ENCODE measurements at regions not wholly inside any gene's neighbourhood (a gene's known extent, or its start where the extent isn't known, plus 50 kb on each side); places are given as distances from the start of the nearest gene placed in this dataset.

DNA sequence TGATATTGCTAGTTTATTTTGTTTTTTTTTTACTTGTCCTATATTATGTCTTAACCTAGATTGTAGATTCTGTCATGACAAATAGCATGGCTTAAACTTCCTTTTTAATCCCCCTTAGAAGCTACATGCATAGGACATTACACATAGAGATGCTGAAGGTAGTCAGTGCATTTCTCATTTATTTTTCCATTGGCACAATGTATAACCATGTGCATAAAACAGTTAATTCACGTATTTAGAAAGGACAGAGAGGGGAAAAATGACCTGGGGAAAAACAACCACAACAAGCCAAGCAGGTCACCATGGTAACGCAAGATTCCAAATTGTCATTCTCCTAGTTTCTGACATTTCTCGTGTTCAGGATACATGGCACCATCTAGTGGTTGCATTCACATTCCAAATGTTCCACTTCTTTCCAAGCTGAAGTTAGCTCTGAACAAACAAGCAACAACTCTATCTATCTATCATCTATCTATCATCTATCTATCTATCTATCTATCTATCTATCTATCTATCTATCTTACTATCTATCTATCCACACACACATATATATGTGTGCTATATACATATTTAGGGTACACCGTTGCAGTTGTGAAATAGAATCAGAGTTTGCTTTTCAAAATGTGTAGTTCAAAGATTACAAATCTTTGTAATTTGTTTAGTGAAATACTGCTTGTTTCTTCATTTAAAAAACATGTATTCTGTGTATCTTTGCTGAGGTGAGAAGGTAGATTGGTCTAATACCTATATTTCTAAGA lies 487.2 kb upstream of the ST8SIA4 start:
- Histone ChIP-seq H4K91ac (ENCODE audit: low read length) (no peak overlapping the region), H2AK5ac (ENCODE audit: low read length, severe bottlenecking) (no peak overlapping the region), H2AFZ (ENCODE audit: low read depth, low read length) (no peak overlapping the region), H3K36me3 (ENCODE audit: control insufficient read depth in 1 of 2, insufficient read depth in 2 of 2, low read depth in 1 of 2, low read length in 2 of 2) (no peaks in the 10 kb centered on the region), H3K23ac (ENCODE audit: low read length in 2 of 2) (no peak overlapping the region), H2BK15ac (ENCODE audit: low read depth, poor library complexity, severe bottlenecking) (no peak overlapping the region), H3K4ac (ENCODE audit: low read depth in 1 of 2, low read length in 2 of 2) (no peak overlapping the region), H3K14ac (ENCODE audit: low read length in 2 of 2) (no peak overlapping the region), H3K4me1 (ENCODE audit: control insufficient read depth, insufficient read depth, low read depth, low read length) (no peaks in the 10 kb centered on the region), H3K4me3 (ENCODE audit: insufficient read depth in 1 of 2, low read depth in 1 of 2, low read length in 2 of 2) (no peak overlapping the region), H3K9me3 (ENCODE audit: control insufficient read depth, low read length) (no peaks in the 10 kb centered on the region), H2BK12ac (ENCODE audit: low read length in 2 of 2) (no peak overlapping the region), H3K27ac (ENCODE audit: low read length, poor library complexity, severe bottlenecking) (no peak overlapping the region), H3K9ac (ENCODE audit: low read length) (peak overlapping the region; percentile 69), H3K4me2 (ENCODE audit: low read length, poor library complexity, severe bottlenecking) (no peak overlapping the region), H3K18ac (ENCODE audit: low read depth in 1 of 2, low read length in 2 of 2) (no peak overlapping the region), H2BK120ac (ENCODE audit: low read depth, low read length) (no peak overlapping the region), H4K8ac (ENCODE audit: low read length) (no peak overlapping the region), H2BK5ac (ENCODE audit: low read depth, low read length, poor library complexity, severe bottlenecking) (no peak overlapping the region), H3K79me1 (replicated peaks; ENCODE audit: low read length, poor library complexity, severe bottlenecking) (no peaks in the 10 kb centered on the region), H3K27me3 (ENCODE audit: control insufficient read depth in 1 of 2, insufficient read depth in 1 of 2, low read length in 2 of 2) (no peaks in the 10 kb centered on the region)
- DNase-seq: peak; percentile 67
- 0% methylated on average over 3 of the region's 4 CpGs for WGBS

DNA sequence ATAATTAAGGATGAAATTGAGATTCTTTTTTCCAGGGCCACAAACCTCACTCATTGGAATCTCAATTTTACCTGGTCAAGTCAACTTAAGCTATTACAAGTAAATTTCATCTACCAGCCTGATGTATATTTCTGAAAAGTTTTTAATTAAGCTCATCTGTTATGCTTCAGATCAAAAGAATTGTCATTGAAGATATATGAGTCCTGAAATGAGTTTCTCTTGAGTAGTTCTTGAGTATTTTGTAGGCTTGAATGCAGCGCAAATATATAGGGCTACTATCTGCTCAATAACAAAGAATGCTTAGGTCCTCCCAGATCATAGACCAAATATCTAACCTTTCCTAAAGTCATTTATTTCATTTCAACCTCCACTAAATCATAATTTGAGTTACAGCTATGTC lies 482.2 kb upstream of the ST8SIA4 start:
- Histone ChIP-seq H3K4me2 (ENCODE audit: low read length, poor library complexity, severe bottlenecking) (no peak overlapping the region), H2BK12ac (ENCODE audit: low read length in 2 of 2) (no peak overlapping the region), H3K4ac (ENCODE audit: low read depth in 1 of 2, low read length in 2 of 2) (no peak overlapping the region), H3K23ac (ENCODE audit: low read length in 2 of 2) (no peak overlapping the region), H3K14ac (ENCODE audit: low read length in 2 of 2) (no peak overlapping the region), H3K18ac (ENCODE audit: low read depth in 1 of 2, low read length in 2 of 2) (no peak overlapping the region), H3K9ac (ENCODE audit: low read length) (no peak overlapping the region), H2AFZ (ENCODE audit: low read depth, low read length) (no peak overlapping the region), H2BK120ac (ENCODE audit: low read depth, low read length) (no peak overlapping the region), H4K91ac (ENCODE audit: low read length) (no peak overlapping the region), H3K36me3 (ENCODE audit: control insufficient read depth in 1 of 2, insufficient read depth in 2 of 2, low read depth in 1 of 2, low read length in 2 of 2) (no peaks in the 10 kb centered on the region), H3K4me1 (ENCODE audit: control insufficient read depth, insufficient read depth, low read depth, low read length) (no peaks in the 10 kb centered on the region), H2BK5ac (ENCODE audit: low read depth, low read length, poor library complexity, severe bottlenecking) (no peak overlapping the region), H3K27ac (ENCODE audit: low read length, poor library complexity, severe bottlenecking) (no peak overlapping the region), H3K4me3 (ENCODE audit: insufficient read depth in 1 of 2, low read depth in 1 of 2, low read length in 2 of 2) (no peak overlapping the region), H4K8ac (ENCODE audit: low read length) (no peak overlapping the region), H2AK5ac (ENCODE audit: low read length, severe bottlenecking) (no peak overlapping the region), H3K27me3 (ENCODE audit: control insufficient read depth in 1 of 2, insufficient read depth in 1 of 2, low read length in 2 of 2) (no peaks in the 10 kb centered on the region), H2BK15ac (ENCODE audit: low read depth, poor library complexity, severe bottlenecking) (no peak overlapping the region), H3K9me3 (ENCODE audit: control insufficient read depth, low read length) (no peaks in the 10 kb centered on the region), H3K79me1 (replicated peaks; ENCODE audit: low read length, poor library complexity, severe bottlenecking) (no peaks in the 10 kb centered on the region)
- 100% methylated on average over 1 of the region's 1 CpG for WGBS
- no peak for DNase-seq

DNA sequence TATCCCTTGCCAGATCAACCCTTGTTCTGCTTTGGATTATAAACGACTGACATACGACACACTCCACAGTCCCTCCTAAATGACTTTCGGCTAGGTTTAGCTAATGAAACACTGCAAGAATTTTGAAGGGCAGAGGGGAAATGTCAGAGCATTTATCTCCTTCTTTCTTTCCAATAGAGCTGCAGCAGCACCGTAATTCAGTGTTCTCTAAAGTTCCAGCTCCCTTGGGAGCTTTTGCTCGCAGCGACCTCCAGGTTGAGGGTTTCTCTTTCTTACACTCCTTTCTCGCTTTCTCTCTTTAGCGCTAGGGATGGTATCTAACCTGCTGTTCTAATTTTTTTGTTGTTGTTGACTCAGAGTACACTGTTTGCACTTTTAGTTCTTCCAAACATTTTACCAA lies 467.1 kb upstream of the ST8SIA4 start:
- Histone ChIP-seq H3K36me3 (ENCODE audit: control insufficient read depth in 1 of 2, insufficient read depth in 2 of 2, low read depth in 1 of 2, low read length in 2 of 2) (no peaks in the 10 kb centered on the region), H3K4me3 (ENCODE audit: insufficient read depth in 1 of 2, low read depth in 1 of 2, low read length in 2 of 2) (peak overlapping the region in 1 of 2 experiments; percentile 69), H3K4me1 (ENCODE audit: control insufficient read depth, insufficient read depth, low read depth, low read length) (no peaks in the 10 kb centered on the region), H4K91ac (ENCODE audit: low read length) (no peak overlapping the region), H3K9ac (ENCODE audit: low read length) (peak overlapping the region; percentile 62), H3K79me1 (replicated peaks; ENCODE audit: low read length, poor library complexity, severe bottlenecking) (no peaks in the 10 kb centered on the region), H2AK5ac (ENCODE audit: low read length, severe bottlenecking) (no peak overlapping the region), H3K27ac (ENCODE audit: low read length, poor library complexity, severe bottlenecking) (no peak overlapping the region), H3K14ac (ENCODE audit: low read length in 2 of 2) (no peak overlapping the region), H2AFZ (ENCODE audit: low read depth, low read length) (no peak overlapping the region), H3K4me2 (ENCODE audit: low read length, poor library complexity, severe bottlenecking) (peak overlapping the region; percentile 75), H4K8ac (ENCODE audit: low read length) (no peak overlapping the region), H2BK120ac (ENCODE audit: low read depth, low read length) (no peak overlapping the region), H3K27me3 (ENCODE audit: control insufficient read depth in 1 of 2, insufficient read depth in 1 of 2, low read length in 2 of 2) (no peaks in the 10 kb centered on the region), H2BK15ac (ENCODE audit: low read depth, poor library complexity, severe bottlenecking) (no peak overlapping the region), H3K9me3 (ENCODE audit: control insufficient read depth, low read length) (no peaks in the 10 kb centered on the region), H3K4ac (ENCODE audit: low read depth in 1 of 2, low read length in 2 of 2) (no peak overlapping the region), H3K23ac (ENCODE audit: low read length in 2 of 2) (no peak overlapping the region), H2BK12ac (ENCODE audit: low read length in 2 of 2) (no peak overlapping the region), H2BK5ac (ENCODE audit: low read depth, low read length, poor library complexity, severe bottlenecking) (no peak overlapping the region), H3K18ac (ENCODE audit: low read depth in 1 of 2, low read length in 2 of 2) (no peak overlapping the region)
- WGBS: 54% methylated on average over 6 of the region's 8 CpGs
- DNase-seq: no peak

DNA sequence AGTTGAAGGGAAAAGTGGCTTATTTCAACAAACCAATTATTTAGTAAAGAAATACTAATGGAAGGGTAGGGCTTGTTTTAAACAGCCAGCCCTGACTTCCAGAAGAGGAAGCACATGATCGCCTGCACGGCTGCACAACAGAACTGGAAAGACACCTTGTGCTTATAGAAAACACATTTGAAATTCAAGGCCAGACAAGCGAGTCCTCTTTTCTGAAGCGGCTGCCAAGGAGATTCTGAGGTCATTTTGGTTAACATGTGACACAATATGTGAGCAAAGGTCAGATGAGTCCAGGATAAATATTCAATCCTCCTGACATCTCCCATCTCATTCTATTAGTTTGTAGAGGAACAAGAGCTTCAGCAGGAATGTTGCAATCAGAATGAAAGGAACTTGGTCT lies 461.4 kb upstream of the ST8SIA4 start:
- H3K14ac ChIP-seq (ENCODE audit: low read length in 2 of 2): no peak overlapping the region
- no peak overlapping the region for H3K23ac ChIP-seq (ENCODE audit: low read length in 2 of 2)
- H3K4me3 ChIP-seq (ENCODE audit: insufficient read depth in 1 of 2, low read depth in 1 of 2, low read length in 2 of 2): peak overlapping the region in 1 of 2 experiments; percentile 1
- no peak overlapping the region for H2BK15ac ChIP-seq (ENCODE audit: low read depth, poor library complexity, severe bottlenecking)
- H3K79me1 ChIP-seq (replicated peaks; ENCODE audit: low read length, poor library complexity, severe bottlenecking): no peaks in the 10 kb centered on the region
- no peak overlapping the region for H3K27ac ChIP-seq (ENCODE audit: low read length, poor library complexity, severe bottlenecking)
- H3K27me3 ChIP-seq (ENCODE audit: control insufficient read depth in 1 of 2, insufficient read depth in 1 of 2, low read length in 2 of 2): no peaks in the 10 kb centered on the region
- no peak overlapping the region for H4K91ac ChIP-seq (ENCODE audit: low read length)
- peak overlapping the region; percentile 5 for H3K9ac ChIP-seq (ENCODE audit: low read length)
- WGBS: 79% methylated on average over 3 of the region's 4 CpGs
- no peak overlapping the region for H2BK12ac ChIP-seq (ENCODE audit: low read length in 2 of 2)
- DNase-seq: no peak
- no peak overlapping the region for H3K18ac ChIP-seq (ENCODE audit: low read depth in 1 of 2, low read length in 2 of 2)
- no peak overlapping the region for H4K8ac ChIP-seq (ENCODE audit: low read length)
- no peak overlapping the region for H2AFZ ChIP-seq (ENCODE audit: low read depth, low read length)
- no peaks in the 10 kb centered on the region for H3K9me3 ChIP-seq (ENCODE audit: control insufficient read depth, low read length)
- H3K4me1 ChIP-seq (ENCODE audit: control insufficient read depth, insufficient read depth, low read depth, low read length): no peaks in the 10 kb centered on the region
- H3K4ac ChIP-seq (ENCODE audit: low read depth in 1 of 2, low read length in 2 of 2): no peak overlapping the region
- H3K4me2 ChIP-seq (ENCODE audit: low read length, poor library complexity, severe bottlenecking): no peak overlapping the region
- no peak overlapping the region for H2AK5ac ChIP-seq (ENCODE audit: low read length, severe bottlenecking)
- H2BK120ac ChIP-seq (ENCODE audit: low read depth, low read length): no peak overlapping the region
- H3K36me3 ChIP-seq (ENCODE audit: control insufficient read depth in 1 of 2, insufficient read depth in 2 of 2, low read depth in 1 of 2, low read length in 2 of 2): no peaks in the 10 kb centered on the region
- no peak overlapping the region for H2BK5ac ChIP-seq (ENCODE audit: low read depth, low read length, poor library complexity, severe bottlenecking)

Measured in mesenchymal stem cell (in vitro differentiated cells and primary cell).